ENCODE measurements at regions not wholly inside any gene's neighbourhood (a gene's known extent, or its start where the extent isn't known, plus 50 kb on each side); places are given as distances from the start of the nearest gene placed in this dataset.
"Not testable (repeated sequence)": the region's sequence is repeated elsewhere in the genome, so short reads cannot be mapped to it uniquely, and the experiment has no call there.

DNA sequence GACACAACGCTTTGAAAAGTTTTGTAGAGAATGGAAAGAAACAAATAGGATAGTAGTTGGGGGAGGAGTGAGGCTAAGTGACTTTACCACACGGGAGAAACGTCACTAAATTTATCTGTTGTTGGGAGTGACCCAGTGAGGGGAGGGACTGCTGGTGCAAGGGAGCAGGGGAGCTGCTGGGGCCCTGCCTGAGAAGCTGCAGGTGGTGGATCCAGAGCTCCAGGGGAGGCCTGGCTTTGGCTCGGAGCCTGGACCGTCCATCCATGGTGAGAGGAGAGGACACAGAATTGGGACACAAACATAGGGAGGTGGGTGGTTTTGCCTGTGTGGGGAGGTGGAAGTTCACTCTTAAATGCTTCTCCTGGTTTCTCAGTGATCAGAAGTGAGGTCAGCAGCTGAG is 107.6 kb downstream of the GOSR1 start:
- no peaks in the 10 kb centered on the region for H3K9me3 ChIP-seq (ENCODE audit: control extremely low read depth in 1 of 5, control insufficient read depth in 4 of 5, insufficient read depth in 2 of 5, low read depth in 1 of 5, low read length in 4 of 5)
- peaks cover 0 to 10% (median 3%) of the 10 kb centered on the region in 4 experiments for H3K4me1 ChIP-seq (ENCODE audit: control extremely low read depth in 1 of 4, control insufficient read depth in 4 of 4, insufficient read depth in 4 of 4, low read length in 3 of 4)
- POLR2A ChIA-PET = no interaction called here
- DNase-seq = no peak
- 100% methylated on average over 3 of the region's 5 CpGs for WGBS (ENCODE audit: insufficient coverage)
- no peaks in the 10 kb centered on the region for H3K36me3 ChIP-seq (ENCODE audit: control insufficient read depth in 4 of 4, insufficient read depth in 4 of 4, low read length in 3 of 4)
- no peaks in the 10 kb centered on the region for H3K27me3 ChIP-seq (replicated peaks in 2 of 5; ENCODE audit: control insufficient read depth in 4 of 5, insufficient read depth in 5 of 5, low read length in 4 of 5)
- no peak overlapping the region for H3K27ac ChIP-seq (ENCODE audit: insufficient read depth in 1 of 2, low read depth in 1 of 2, low read length in 2 of 2, poor library complexity in 1 of 2, severe bottlenecking in 2 of 2)
- no peak overlapping the region for H3K4me3 ChIP-seq (ENCODE audit: control insufficient read depth in 1 of 7, extremely low read depth in 1 of 7, insufficient read depth in 4 of 7, low read depth in 2 of 7, low read length in 6 of 7)
- CTCF ChIA-PET = interaction anchor here (0.9 to 1.2 kb wide), 2 partner anchors 13 to 19 kb away, joined by 3 to 5 read pairs; no protein-coding TSS in a partner anchor

GRCh38 chr17:30580916-30581315 is 103.7 kb downstream of the GOSR1 start:
- no peaks in the 10 kb centered on the region for H3K9me3 ChIP-seq (ENCODE audit: control extremely low read depth in 1 of 5, control insufficient read depth in 4 of 5, insufficient read depth in 2 of 5, low read depth in 1 of 5, low read length in 4 of 5)
- H3K36me3 ChIP-seq (ENCODE audit: control insufficient read depth in 4 of 4, insufficient read depth in 4 of 4, low read length in 3 of 4) = no peaks in the 10 kb centered on the region
- no peak for DNase-seq
- ChIA-PET POLR2A (no interaction called here), CTCF (no interaction called here)
- H3K27me3 ChIP-seq (replicated peaks in 2 of 5; ENCODE audit: control insufficient read depth in 4 of 5, insufficient read depth in 5 of 5, low read length in 4 of 5) = no peaks in the 10 kb centered on the region
- H3K4me3 ChIP-seq (ENCODE audit: control insufficient read depth in 1 of 7, extremely low read depth in 1 of 7, insufficient read depth in 4 of 7, low read depth in 2 of 7, low read length in 6 of 7) = no peak overlapping the region
- no peak overlapping the region for H3K27ac ChIP-seq (ENCODE audit: insufficient read depth in 1 of 2, low read depth in 1 of 2, low read length in 2 of 2, poor library complexity in 1 of 2, severe bottlenecking in 2 of 2)
- H3K4me1 ChIP-seq (ENCODE audit: control extremely low read depth in 1 of 4, control insufficient read depth in 4 of 4, insufficient read depth in 4 of 4, low read length in 3 of 4) = no peaks in the 10 kb centered on the region
- 100% methylated on average over 1 of the region's 2 CpGs for WGBS (ENCODE audit: insufficient coverage)

DNA sequence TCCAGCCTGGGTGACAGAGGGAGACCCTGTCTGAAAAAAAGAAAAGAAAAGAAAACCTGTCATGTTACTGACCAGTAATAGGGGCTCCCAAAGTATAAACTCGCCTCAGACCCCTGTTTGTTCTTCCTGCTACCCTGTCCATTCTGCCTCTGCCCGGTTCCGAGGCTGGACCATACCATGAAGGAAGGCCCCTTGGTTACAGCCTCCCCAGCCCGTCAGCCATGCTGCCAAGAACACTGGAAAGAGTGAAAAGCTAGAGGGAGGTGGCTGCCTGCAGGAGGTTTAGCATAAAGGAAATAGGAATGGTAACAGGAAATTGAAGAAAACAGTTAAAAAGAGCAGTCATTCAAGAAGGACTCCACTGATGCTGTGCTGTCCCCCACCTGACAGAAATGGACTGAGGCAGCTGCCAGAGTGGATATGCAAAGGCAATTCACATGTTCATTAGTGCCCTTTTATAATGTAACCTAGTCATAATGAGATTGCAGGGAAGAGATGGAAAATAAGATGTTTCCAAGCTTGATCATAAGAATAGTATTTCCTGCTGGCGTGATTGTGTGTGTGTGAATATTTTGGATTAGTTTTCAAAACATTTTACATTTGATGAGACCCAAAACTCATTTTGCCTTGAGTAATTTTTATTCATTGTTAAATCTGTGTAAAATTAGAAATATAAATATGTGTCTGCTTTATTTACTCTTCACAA is 102.6 kb downstream of the GOSR1 start:
- H3K36me3 ChIP-seq (ENCODE audit: control insufficient read depth in 4 of 4, insufficient read depth in 4 of 4, low read length in 3 of 4) = no peaks in the 10 kb centered on the region
- CTCF ChIA-PET = no interaction called here

GRCh38 chr17:30578015-30578717 is 101.0 kb downstream of the GOSR1 start:
- DNase-seq; H3K27me3 ChIP-seq (replicated peaks in 2 of 5; ENCODE audit: control insufficient read depth in 4 of 5, insufficient read depth in 5 of 5, low read length in 4 of 5); H3K4me3 ChIP-seq (ENCODE audit: control insufficient read depth in 1 of 7, extremely low read depth in 1 of 7, insufficient read depth in 4 of 7, low read depth in 2 of 7, low read length in 6 of 7); H3K36me3 ChIP-seq (ENCODE audit: control insufficient read depth in 4 of 4, insufficient read depth in 4 of 4, low read length in 3 of 4); H3K27ac ChIP-seq (ENCODE audit: insufficient read depth in 1 of 2, low read depth in 1 of 2, low read length in 2 of 2, poor library complexity in 1 of 2, severe bottlenecking in 2 of 2); POLR2A ChIA-PET; H3K4me1 ChIP-seq (ENCODE audit: control extremely low read depth in 1 of 4, control insufficient read depth in 4 of 4, insufficient read depth in 4 of 4, low read length in 3 of 4); CTCF ChIA-PET; H3K9me3 ChIP-seq (ENCODE audit: control extremely low read depth in 1 of 5, control insufficient read depth in 4 of 5, insufficient read depth in 2 of 5, low read depth in 1 of 5, low read length in 4 of 5): not testable (repeated sequence)
- 95% methylated on average over 6 of the region's 9 CpGs for WGBS (ENCODE audit: insufficient coverage)

More for the DNA sequence above, 102.6 kb downstream of the GOSR1 start:
- Histone ChIP-seq H3K27me3 (replicated peaks in 2 of 5; ENCODE audit: control insufficient read depth in 4 of 5, insufficient read depth in 5 of 5, low read length in 4 of 5) (no peaks in the 10 kb centered on the region), H3K4me1 (ENCODE audit: control extremely low read depth in 1 of 4, control insufficient read depth in 4 of 4, insufficient read depth in 4 of 4, low read length in 3 of 4) (no peaks in the 10 kb centered on the region), H3K4me3 (ENCODE audit: control insufficient read depth in 1 of 7, extremely low read depth in 1 of 7, insufficient read depth in 4 of 7, low read depth in 2 of 7, low read length in 6 of 7) (no peak overlapping the region), H3K27ac (ENCODE audit: insufficient read depth in 1 of 2, low read depth in 1 of 2, low read length in 2 of 2, poor library complexity in 1 of 2, severe bottlenecking in 2 of 2) (no peak overlapping the region), H3K9me3 (ENCODE audit: control extremely low read depth in 1 of 5, control insufficient read depth in 4 of 5, insufficient read depth in 2 of 5, low read depth in 1 of 5, low read length in 4 of 5) (no peaks in the 10 kb centered on the region)
- DNase-seq = no peak
- POLR2A ChIA-PET = no interaction called here
- 93% methylated on average over 5 of the region's 5 CpGs for WGBS (ENCODE audit: insufficient coverage)
